H9 (cell line): ENCODE measurements at regions not wholly inside any gene's neighbourhood (a gene's known extent, or its start where the extent isn't known, plus 50 kb on each side); places are given as distances from the start of the nearest gene placed in this dataset.

Experiments used
- DNase-seq: peaks from one replicate; pipeline ENCODE4 v3.0.0-alpha.2; 2017
- H2AFZ ChIP-seq: one replicate; pipeline ENCODE4 v1.6.1; 2013; ENCODE audit warnings: mild to moderate bottlenecking, low read length, control low read depth, moderate library complexity
- H2AK5ac ChIP-seq: 2 replicates; pipeline ENCODE4 v1.6.1; 2013; ENCODE audit warnings: low read length, control low read depth, mixed read lengths; ENCODE audit not compliant: insufficient read length
- H2BK120ac ChIP-seq: one replicate; pipeline ENCODE4 v1.6.1; 2013; ENCODE audit warnings: low read depth, mild to moderate bottlenecking, low read length, control low read depth, inconsistent platforms; ENCODE audit not compliant: poor library complexity, severe bottlenecking
- H2BK12ac ChIP-seq: 2 replicates; pipeline ENCODE4 v1.6.1; 2013; ENCODE audit warnings: low read length, control low read depth, mixed read lengths, low read depth; ENCODE audit not compliant: insufficient read length
- H2BK15ac ChIP-seq: 2 replicates; pipeline ENCODE4 v1.6.1; 2013; ENCODE audit warnings: low read depth, low read length, control low read depth
- H2BK20ac ChIP-seq: one replicate; pipeline ENCODE4 v1.6.1; 2013; ENCODE audit warnings: low read depth, mild to moderate bottlenecking, low read length, control low read depth, inconsistent platforms; ENCODE audit not compliant: poor library complexity, severe bottlenecking
- H2BK5ac ChIP-seq: 2 replicates; pipeline ENCODE4 v1.6.1; 2013; ENCODE audit warnings: low read length, control low read depth, mixed read lengths; ENCODE audit not compliant: insufficient read length
- H3K14ac ChIP-seq: 2 replicates; pipeline ENCODE4 v1.6.1; 2013; ENCODE audit warnings: low read length, control low read depth; ENCODE audit not compliant: insufficient read depth
- H3K18ac ChIP-seq: 2 replicates; pipeline ENCODE4 v1.6.1; 2013; ENCODE audit warnings: low read depth, mild to moderate bottlenecking, mixed read lengths, low read length, control low read depth; ENCODE audit not compliant: insufficient read length
- H3K23ac ChIP-seq: 2 replicates; pipeline ENCODE4 v1.6.1; 2013; ENCODE audit warnings: low read length, control low read depth, mixed read lengths, low read depth; ENCODE audit not compliant: insufficient read length
- H3K23me2 ChIP-seq: 2 replicates; pipeline ENCODE4 v1.6.1; 2013; ENCODE audit warnings: low read depth, mild to moderate bottlenecking, mixed read lengths, low read length, control low read depth; ENCODE audit not compliant: insufficient read length, poor library complexity, severe bottlenecking
- H3K27ac ChIP-seq: 2 replicates; pipeline ENCODE4 v1.5.1; 2013; ENCODE audit warnings: low read length, control low read depth, mixed read lengths, low read depth; ENCODE audit not compliant: insufficient read length
- H3K27me3 ChIP-seq: 2 replicates; pipeline ENCODE4 v1.6.1; 2013; ENCODE audit warnings: low read length, control low read depth, inconsistent platforms; ENCODE audit not compliant: insufficient read depth
- H3K4ac ChIP-seq: 2 replicates; pipeline ENCODE4 v1.6.1; 2013; ENCODE audit warnings: low read depth, mild to moderate bottlenecking, control low read depth, inconsistent platforms, low read length, moderate library complexity
- H3K4me1 ChIP-seq: 2 replicates; pipeline ENCODE4 v1.6.1; 2013; ENCODE audit warnings: low read length, control low read depth, inconsistent platforms; ENCODE audit not compliant: insufficient read depth
- H3K4me2 ChIP-seq: 2 replicates; pipeline ENCODE4 v1.6.1; 2013; ENCODE audit warnings: low read length, control low read depth, mixed read lengths; ENCODE audit not compliant: insufficient read length, insufficient read depth
- H3K56ac ChIP-seq: 2 replicates; pipeline ENCODE4 v1.6.1; 2013; ENCODE audit warnings: low read depth, mild to moderate bottlenecking, mixed read lengths, low read length, control low read depth; ENCODE audit not compliant: insufficient read length
- H3K79me1 ChIP-seq: 2 replicates; pipeline ENCODE4 v1.6.1; 2013; ENCODE audit warnings: low read depth, mild to moderate bottlenecking, moderate library complexity, low read length, control low read depth, inconsistent platforms; ENCODE audit not compliant: insufficient read depth, poor library complexity, severe bottlenecking
- H3K79me2 ChIP-seq: 2 replicates; pipeline ENCODE4 v1.6.1; 2013; ENCODE audit warnings: low read length, control low read depth, inconsistent platforms; ENCODE audit not compliant: insufficient read depth
- H3K9ac ChIP-seq: 2 replicates; pipeline ENCODE4 v1.6.1; 2013; ENCODE audit warnings: low read length, control low read depth, mixed read lengths; ENCODE audit not compliant: insufficient read length; ENCODE audit errors: extremely low read depth
- H3K9me3 ChIP-seq: one replicate; pipeline ENCODE4 v1.6.1; 2013; ENCODE audit warnings: low read depth, low read length, inconsistent platforms; ENCODE audit not compliant: control insufficient read depth
- H3T11ph ChIP-seq: one replicate; pipeline ENCODE4 v1.6.1; 2013; ENCODE audit warnings: mild to moderate bottlenecking, low read length, control low read depth, inconsistent platforms
- H4K20me1 ChIP-seq: one replicate; pipeline ENCODE4 v1.6.1; 2013; ENCODE audit not compliant: control insufficient read depth, insufficient read length, insufficient read depth
- H4K5ac ChIP-seq: 2 replicates; pipeline ENCODE4 v1.6.1; 2013; ENCODE audit warnings: low read depth, mild to moderate bottlenecking, mixed read lengths, low read length, control low read depth; ENCODE audit not compliant: insufficient read length
- H4K8ac ChIP-seq: replicated peaks from 2 replicates; pipeline ENCODE4 v1.6.1; 2013; ENCODE audit warnings: low read length, control low read depth, mixed read lengths, low read depth; ENCODE audit not compliant: insufficient read length
- H4K91ac ChIP-seq: 2 replicates; pipeline ENCODE4 v1.6.1; 2013; ENCODE audit warnings: low read depth, mild to moderate bottlenecking, moderate library complexity, mixed read lengths, low read length, control low read depth; ENCODE audit not compliant: insufficient read length
- H3K27ac Mint-ChIP-seq, 3 experiments: 2 replicates in 2 of 3; 3 replicates in 1 of 3; pipeline ENCODE4 v1.8.0; 2020 to 2021; ENCODE audit warnings: mixed read lengths in 3 of 3, mild to moderate bottlenecking in 1 of 3, moderate library complexity in 1 of 3
- H3K27me3 Mint-ChIP-seq: 2 replicates; pipeline ENCODE4 v1.8.0; 2021; ENCODE audit warnings: low read depth, mild to moderate bottlenecking, moderate library complexity, mixed read lengths
- H3K36me3 Mint-ChIP-seq, 3 experiments: 2 replicates in 2 of 3; 3 replicates in 1 of 3; pipeline ENCODE4 v1.8.0; 2020 to 2021; ENCODE audit warnings: low read depth in 3 of 3, mixed read lengths in 3 of 3; ENCODE audit not compliant: insufficient read depth in 1 of 3
- H3K4me1 Mint-ChIP-seq, 2 experiments: 2 replicates each; pipeline ENCODE4 v1.8.0; 2020; ENCODE audit warnings: mixed read lengths in 2 of 2
- H3K4me3 Mint-ChIP-seq, 2 experiments: 2 replicates in 1 of 2; 3 replicates in 1 of 2; pipeline ENCODE4 v1.8.0; 2020 to 2021; ENCODE audit warnings: mild to moderate bottlenecking in 2 of 2, mixed read lengths in 2 of 2, moderate library complexity in 1 of 2
- H3K9me3 Mint-ChIP-seq, 2 experiments: 2 replicates in 1 of 2; 3 replicates in 1 of 2; pipeline ENCODE4 v1.8.0; 2020; ENCODE audit warnings: mild to moderate bottlenecking in 2 of 2, mixed read lengths in 2 of 2, moderate library complexity in 1 of 2
- CTCF ChIP-seq: fragments of 200-600 bp; sonication (generic); conservative IDR thresholded peaks from 3 replicates; pipeline ENCODE4 v1.8.0; 2021; ENCODE audit warnings: antibody characterized with exemption, mild to moderate bottlenecking
- WGBS: extraction: QIAGEN DNeasy Blood & Tissue Kit; methylation state at CpG from one replicate; pipeline ENCODE4 v1.1.7; 2013; ENCODE audit warnings: missing lambda C conversion rate, low lambda C conversion rate, mixed read lengths; ENCODE audit not compliant: insufficient read length; ENCODE audit errors: extremely low coverage; 5-methylcytosine and 5-hydroxymethylcytosine counted together

GRCh38 chr9:24828687-24829086 is 283.0 kb upstream of the IZUMO3 start:
- Histone ChIP-seq H3K23me2 (no peaks in the 10 kb centered on the region), H2BK120ac (no peak overlapping the region), H3K27ac (no peak overlapping the region), H3K18ac (no peak overlapping the region), H3K14ac (no peak overlapping the region), H3T11ph (no peak overlapping the region), H3K9me3 (no peaks in the 10 kb centered on the region), H2BK5ac (no peak overlapping the region), H3K79me2 (no peaks in the 10 kb centered on the region), H4K8ac (no peak overlapping the region), H4K20me1 (no peaks in the 10 kb centered on the region), H3K4ac (no peak overlapping the region), H3K79me1 (no peaks in the 10 kb centered on the region), H2AFZ (no peak overlapping the region), H2BK20ac (no peak overlapping the region), H4K91ac (no peak overlapping the region), H2BK15ac (no peak overlapping the region), H3K56ac (no peak overlapping the region), H2BK12ac (no peak overlapping the region), H3K4me1 (no peaks in the 10 kb centered on the region), H3K4me2 (no peak overlapping the region), H3K9ac (no peak overlapping the region), H2AK5ac (no peak overlapping the region), H4K5ac (no peak overlapping the region), H3K23ac (no peak overlapping the region), H3K27me3 (no peaks in the 10 kb centered on the region)
- no peak for DNase-seq
- H3K36me3 Mint-ChIP-seq, result no peaks in the 10 kb centered on the region
- H3K27me3 Mint-ChIP-seq, result no peaks in the 10 kb centered on the region
- no peak overlapping the region for H3K27ac Mint-ChIP-seq
- no peaks in the 10 kb centered on the region for H3K9me3 Mint-ChIP-seq
- peaks cover 0 to 2% of the 10 kb centered on the region in 2 experiments; a peak in 1 of 4 replicates for H3K4me1 Mint-ChIP-seq
- WGBS, result no CpG with 5 or more reads among the region's 2 CpGs
- H3K4me3 Mint-ChIP-seq, result no peak overlapping the region
- TF ChIP-seq CTCF, result no peak
